ENCODE measurements at regions not wholly inside any gene's neighbourhood (a gene's known extent, or its start where the extent isn't known, plus 50 kb on each side); places are given as distances from the start of the nearest gene placed in this dataset.

DNA sequence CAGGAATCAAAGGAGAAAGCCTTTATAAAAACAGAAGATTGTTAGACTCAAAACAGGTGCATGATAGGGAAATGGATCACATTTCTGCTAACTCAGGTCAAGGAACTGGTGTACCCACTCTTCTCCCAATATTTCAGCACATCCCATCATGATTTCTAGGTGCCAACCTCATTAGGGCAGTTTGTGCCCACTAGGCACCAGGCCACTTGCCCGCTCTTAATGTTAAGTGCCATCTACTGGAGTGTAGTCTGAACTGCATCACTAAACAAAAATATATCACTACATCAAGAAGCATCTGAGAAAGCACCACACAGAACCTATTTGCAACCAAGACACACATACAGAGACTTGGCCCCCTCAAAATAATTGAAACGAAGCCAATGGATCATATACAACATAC lies 140.4 kb upstream of the GRID2 start:
- TF ChIP-seq, protein P1, sequence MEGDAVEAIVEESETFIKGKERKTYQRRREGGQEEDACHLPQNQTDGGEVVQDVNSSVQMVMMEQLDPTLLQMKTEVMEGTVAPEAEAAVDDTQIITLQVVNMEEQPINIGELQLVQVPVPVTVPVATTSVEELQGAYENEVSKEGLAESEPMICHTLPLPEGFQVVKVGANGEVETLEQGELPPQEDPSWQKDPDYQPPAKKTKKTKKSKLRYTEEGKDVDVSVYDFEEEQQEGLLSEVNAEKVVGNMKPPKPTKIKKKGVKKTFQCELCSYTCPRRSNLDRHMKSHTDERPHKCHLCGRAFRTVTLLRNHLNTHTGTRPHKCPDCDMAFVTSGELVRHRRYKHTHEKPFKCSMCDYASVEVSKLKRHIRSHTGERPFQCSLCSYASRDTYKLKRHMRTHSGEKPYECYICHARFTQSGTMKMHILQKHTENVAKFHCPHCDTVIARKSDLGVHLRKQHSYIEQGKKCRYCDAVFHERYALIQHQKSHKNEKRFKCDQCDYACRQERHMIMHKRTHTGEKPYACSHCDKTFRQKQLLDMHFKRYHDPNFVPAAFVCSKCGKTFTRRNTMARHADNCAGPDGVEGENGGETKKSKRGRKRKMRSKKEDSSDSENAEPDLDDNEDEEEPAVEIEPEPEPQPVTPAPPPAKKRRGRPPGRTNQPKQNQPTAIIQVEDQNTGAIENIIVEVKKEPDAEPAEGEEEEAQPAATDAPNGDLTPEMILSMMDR (conservative IDR thresholded peaks at IDR 0.05) = peak; percentile 44; the same call in 1 of the 2 replicates
- no peak for TF ChIP-seq EZH2 (IDR thresholded peaks at IDR 0.05; ENCODE audit: low read depth)

All from PC-9 (cell line).